ENCODE measurements at regions not wholly inside any gene's neighbourhood (a gene's known extent, or its start where the extent isn't known, plus 50 kb on each side); places are given as distances from the start of the nearest gene placed in this dataset.

DNA sequence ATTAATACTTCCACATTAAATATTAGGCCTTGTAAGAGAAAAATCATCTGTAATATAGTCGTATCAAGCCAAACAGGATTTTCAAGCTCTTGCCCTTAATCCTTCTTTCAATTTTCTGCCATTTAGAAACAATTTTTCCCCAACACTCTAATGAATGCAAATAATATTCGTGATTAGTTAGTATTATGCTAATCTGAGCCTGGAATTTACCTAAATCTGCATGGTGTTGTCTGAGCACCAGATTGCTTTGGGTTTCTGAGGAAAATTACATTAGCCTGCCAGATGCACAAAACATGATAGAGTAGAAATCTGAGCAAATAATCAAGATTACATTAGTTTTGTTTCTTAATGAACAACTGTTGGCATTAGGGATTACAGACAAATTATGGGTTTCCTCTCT is 176.6 kb downstream of the ZDHHC21 start:
- no peak for TF ChIP-seq HDGF (IDR thresholded peaks at IDR 0.05; ENCODE audit: borderline replicate concordance)
- no peak for TF ChIP-seq TARDBP (IDR thresholded peaks at IDR 0.05)
- TF ChIP-seq, protein P1, sequence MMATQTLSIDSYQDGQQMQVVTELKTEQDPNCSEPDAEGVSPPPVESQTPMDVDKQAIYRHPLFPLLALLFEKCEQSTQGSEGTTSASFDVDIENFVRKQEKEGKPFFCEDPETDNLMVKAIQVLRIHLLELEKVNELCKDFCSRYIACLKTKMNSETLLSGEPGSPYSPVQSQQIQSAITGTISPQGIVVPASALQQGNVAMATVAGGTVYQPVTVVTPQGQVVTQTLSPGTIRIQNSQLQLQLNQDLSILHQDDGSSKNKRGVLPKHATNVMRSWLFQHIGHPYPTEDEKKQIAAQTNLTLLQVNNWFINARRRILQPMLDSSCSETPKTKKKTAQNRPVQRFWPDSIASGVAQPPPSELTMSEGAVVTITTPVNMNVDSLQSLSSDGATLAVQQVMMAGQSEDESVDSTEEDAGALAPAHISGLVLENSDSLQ (IDR thresholded peaks at IDR 0.05) = no peak
- TF ChIP-seq SP1 (IDR thresholded peaks at IDR 0.05) = no peak
- TF ChIP-seq SUZ12 (IDR thresholded peaks at IDR 0.05) = no peak
- no peak for TF ChIP-seq LEF1 (IDR thresholded peaks at IDR 0.05; ENCODE audit: borderline replicate concordance)
- no peak for TF ChIP-seq FOXK2 (IDR thresholded peaks at IDR 0.05)
- no peak for TF ChIP-seq BHLHE40 (IDR thresholded peaks at IDR 0.05; ENCODE audit: borderline replicate concordance)
- no peak for TF ChIP-seq FOXA1 (IDR thresholded peaks at IDR 0.05)
- no peak for TF ChIP-seq FOXM1 (IDR thresholded peaks at IDR 0.05; ENCODE audit: borderline replicate concordance)
- TF ChIP-seq L3MBTL2 (conservative IDR thresholded peaks at IDR 0.05) = no peak
- TF ChIP-seq ELF4 (IDR thresholded peaks at IDR 0.05) = no peak

All from HEK293T (cell line).